Right lobe of liver (tissue), 4 donors: ENCODE measurements at regions not wholly inside any gene's neighbourhood (a gene's known extent, or its start where the extent isn't known, plus 50 kb on each side); places are given as distances from the start of the nearest gene placed in this dataset.

ENCODE experiments used
- CTCF ChIP-seq, 4 donors: fragments of 200-600 bp in 3 of 4; fragments of 450-650 bp in 1 of 4; IDR thresholded peaks; one replicate each; pipeline versions ENCODE4 v1.5.1 to v1.8.0; 2016 to 2022; ENCODE audit warnings: antibody characterized with exemption in 4 of 4, mild to moderate bottlenecking in 2 of 4
- POLR2A ChIP-seq: fragments of 450-650 bp; IDR thresholded peaks from one replicate; pipeline ENCODE4 v1.6.1; 2017; ENCODE audit warnings: antibody characterized with exemption, mild to moderate bottlenecking
- donor health status: DM: no; HTN: no; CAD: no.
- donor health status: DM: no; HTN: no; CAD: no.
- donor health status: DM: no; HTN: yes; CAD: no.

GRCh38 chr1:101108111-101108500 is 82.5 kb upstream of the DPH5 start:
- TF ChIP-seq CTCF (IDR thresholded peaks at IDR 0.05) (no peak), POLR2A (no peak)
